Spleen (tissue), 11 donors: ENCODE measurements at regions not wholly inside any gene's neighbourhood (a gene's known extent, or its start where the extent isn't known, plus 50 kb on each side); places are given as distances from the start of the nearest gene placed in this dataset.

Experiments used
- DNase-seq: peaks from one replicate; pipeline ENCODE4 v3.0.0-alpha.2; 2020
- H3K27ac ChIP-seq, 8 donors: fragments of 200-600 bp; sonication (generic) in 7 of 8; 1 replicate in 4 of 8; 2 replicates in 4 of 8; pipeline versions ENCODE4 v1.5.0 to v1.8.0; 2016 to 2021; ENCODE audit warnings: inconsistent platforms in 4 of 8, mild to moderate bottlenecking in 4 of 8, moderate library complexity in 1 of 8
- H3K27me3 ChIP-seq, 7 donors: fragments of 200-600 bp; sonication (generic) in 6 of 7; replicated peaks in 1 of 7; 1 replicate in 4 of 7; 2 replicates in 3 of 7; pipeline versions ENCODE4 v1.5.0 to v1.8.0; 2016 to 2021; ENCODE audit warnings: inconsistent platforms in 3 of 7, mild to moderate bottlenecking in 1 of 7
- H3K36me3 ChIP-seq, 6 donors: fragments of 200-600 bp; sonication (generic) in 5 of 6; 1 replicate in 4 of 6; 2 replicates in 2 of 6; pipeline versions ENCODE4 v1.5.0 to v1.8.0; 2016 to 2021; ENCODE audit warnings: inconsistent platforms in 2 of 6
- H3K4me1 ChIP-seq, 6 donors: fragments of 200-600 bp; sonication (generic) in 5 of 6; 1 replicate in 3 of 6; 2 replicates in 3 of 6; pipeline versions ENCODE4 v1.5.0 to v1.8.0; 2016 to 2021; ENCODE audit warnings: inconsistent platforms in 3 of 6
- H3K4me3 ChIP-seq, 8 donors: fragments of 200-600 bp; sonication (generic) in 7 of 8; 1 replicate in 4 of 8; 2 replicates in 4 of 8; pipeline versions ENCODE4 v1.5.0 to v1.8.0; 2016 to 2021; ENCODE audit warnings: inconsistent platforms in 4 of 8, mild to moderate bottlenecking in 4 of 8, moderate library complexity in 2 of 8
- H3K9me3 ChIP-seq, 8 donors: fragments of 200-600 bp; sonication (generic) in 7 of 8; 1 replicate in 4 of 8; 2 replicates in 4 of 8; pipeline versions ENCODE4 v1.5.0 to v1.8.0; 2016 to 2021; ENCODE audit warnings: inconsistent platforms in 4 of 8
- POLR2A ChIP-seq, 3 donors: fragments of 450-650 bp; IDR thresholded peaks; one replicate each; pipeline ENCODE4 v1.5.1; 2017; ENCODE audit warnings: antibody characterized with exemption in 3 of 3, mild to moderate bottlenecking in 1 of 3
- POLR2AphosphoS5 ChIP-seq, 3 donors: sonication (generic); formaldehyde crosslinking; IDR thresholded peaks; one replicate each; pipeline ENCODE4 v1.5.1; 2017; ENCODE audit warnings: antibody characterized with exemption in 3 of 3
- WGBS, 5 donors: extraction: QIAGEN DNeasy Blood & Tissue Kit in 3 of 5; methylation state at CpG; one replicate each; pipeline versions ENCODE4 v1.1.5 to v1.1.7; 2013 to 2018; 5-methylcytosine and 5-hydroxymethylcytosine counted together
- intact Hi-C: fragments of 100-400 bp; cut with DNase I; formaldehyde crosslinking; loops from one replicate; pipeline ENCODE4 v1.15.0; 2023; ENCODE audit warnings: low total_unique reads
- TF ChIP-seq, protein P1 (sequence below), 11 experiments: fragments of 200-600 bp in 7 of 11; fragments of 450-650 bp in 4 of 11; sonication (generic) in 4 of 11; IDR thresholded peaks in 8 of 11; conservative IDR thresholded peaks in 3 of 11; 1 replicate in 7 of 11; 2 replicates in 4 of 11; pipeline versions ENCODE4 v1.4.0 to v1.8.0; 2016 to 2021; ENCODE audit warnings: antibody characterized with exemption in 11 of 11, inconsistent platforms in 4 of 11, mild to moderate bottlenecking in 1 of 11
- donor health status: healthy with polysubstance abuse.
- donor health status: DM: no; HTN: no; CAD: no; lungs with moderate emphysema.
- donor health status: DM: no; HTN: no; CAD: no.
- donor health status: Bipolar disorder and iron deficiency.
- donor health status: healthy.
- donor health status: DM: no; HTN: no; CAD: no.
- donor health status: DM: yes; HTN: yes; CAD: no.

DNA sequence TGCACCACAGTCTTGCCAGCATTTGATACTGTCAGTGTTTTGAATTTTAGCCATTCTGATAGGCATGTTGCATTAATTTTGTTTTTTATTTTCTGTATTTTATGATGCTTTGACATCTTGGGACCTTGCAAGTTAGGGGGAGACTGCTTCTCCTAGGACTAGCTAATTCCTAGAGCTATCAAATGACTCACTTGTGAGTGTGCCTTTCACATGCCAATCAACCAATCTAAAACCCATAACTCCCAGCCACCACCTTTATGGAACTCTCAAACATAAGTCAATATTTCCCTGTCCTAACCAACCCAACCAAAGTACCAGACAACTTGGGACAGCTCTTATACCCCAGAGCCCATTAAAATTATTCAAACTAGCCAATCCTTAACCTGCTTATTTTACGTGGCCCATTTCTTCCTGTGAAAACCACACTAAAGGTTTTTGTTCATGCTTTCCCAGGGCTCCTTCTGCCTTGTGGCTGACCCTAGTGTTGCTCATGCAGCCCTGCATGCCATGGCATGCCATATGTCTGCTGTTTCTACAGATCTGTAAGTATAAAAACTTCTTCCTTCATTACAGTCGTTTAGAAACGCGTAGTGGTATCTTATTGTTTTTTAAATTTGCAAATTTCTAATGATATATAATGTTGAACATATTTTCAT is 230.1 kb downstream of the GPD2 start:
- no peak overlapping the region for H3K4me3 ChIP-seq
- WGBS, 5 donors = 83 to 91% (median 87%) methylated on average over 4 of the region's 4 CpGs
- H3K27ac ChIP-seq = no peak overlapping the region
- H3K4me1 ChIP-seq = no peaks in the 10 kb centered on the region
- peaks cover 0 to 11% (median 8%) of the 10 kb centered on the region in 8 donors for H3K9me3 ChIP-seq
- H3K27me3 ChIP-seq = no peaks in the 10 kb centered on the region
- H3K36me3 ChIP-seq = no peaks in the 10 kb centered on the region
- intact Hi-C loops = no loop called here
- DNase-seq = no peak
- TF ChIP-seq, protein P1, sequence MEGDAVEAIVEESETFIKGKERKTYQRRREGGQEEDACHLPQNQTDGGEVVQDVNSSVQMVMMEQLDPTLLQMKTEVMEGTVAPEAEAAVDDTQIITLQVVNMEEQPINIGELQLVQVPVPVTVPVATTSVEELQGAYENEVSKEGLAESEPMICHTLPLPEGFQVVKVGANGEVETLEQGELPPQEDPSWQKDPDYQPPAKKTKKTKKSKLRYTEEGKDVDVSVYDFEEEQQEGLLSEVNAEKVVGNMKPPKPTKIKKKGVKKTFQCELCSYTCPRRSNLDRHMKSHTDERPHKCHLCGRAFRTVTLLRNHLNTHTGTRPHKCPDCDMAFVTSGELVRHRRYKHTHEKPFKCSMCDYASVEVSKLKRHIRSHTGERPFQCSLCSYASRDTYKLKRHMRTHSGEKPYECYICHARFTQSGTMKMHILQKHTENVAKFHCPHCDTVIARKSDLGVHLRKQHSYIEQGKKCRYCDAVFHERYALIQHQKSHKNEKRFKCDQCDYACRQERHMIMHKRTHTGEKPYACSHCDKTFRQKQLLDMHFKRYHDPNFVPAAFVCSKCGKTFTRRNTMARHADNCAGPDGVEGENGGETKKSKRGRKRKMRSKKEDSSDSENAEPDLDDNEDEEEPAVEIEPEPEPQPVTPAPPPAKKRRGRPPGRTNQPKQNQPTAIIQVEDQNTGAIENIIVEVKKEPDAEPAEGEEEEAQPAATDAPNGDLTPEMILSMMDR (IDR thresholded peaks at IDR 0.05 in 8 of 11, conservative IDR thresholded peaks at IDR 0.05 in 3 of 11) = no peak
- TF ChIP-seq POLR2AphosphoS5 (IDR thresholded peaks at IDR 0.05) = no peak
- no peak for TF ChIP-seq POLR2A (IDR thresholded peaks at IDR 0.05)

DNA sequence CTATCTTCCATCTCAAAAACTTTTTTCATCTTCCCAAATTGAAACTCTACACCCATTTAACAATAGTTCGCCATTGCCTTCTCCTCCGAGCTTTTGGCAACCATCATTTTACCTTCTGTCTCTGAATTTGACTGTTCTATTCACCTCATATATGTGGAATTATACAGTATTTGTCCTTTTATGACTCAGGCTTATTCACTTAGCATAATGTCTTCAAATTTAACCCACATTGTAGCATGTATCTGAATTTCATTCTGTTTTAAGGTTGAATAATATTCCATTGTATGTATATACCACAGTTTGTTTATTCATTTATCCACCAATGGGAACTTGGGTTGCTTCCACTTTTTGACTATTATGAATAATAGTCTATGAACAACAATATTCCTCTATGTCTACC is 233.9 kb downstream of the GPD2 start:
- intact Hi-C loops = no loop called here
- H3K4me1 ChIP-seq = no peaks in the 10 kb centered on the region
- TF ChIP-seq, protein P1 (IDR thresholded peaks at IDR 0.05 in 8 of 11, conservative IDR thresholded peaks at IDR 0.05 in 3 of 11) = no peak
- TF ChIP-seq POLR2A (IDR thresholded peaks at IDR 0.05) (no peak), POLR2AphosphoS5 (IDR thresholded peaks at IDR 0.05) (no peak)
- no peaks in the 10 kb centered on the region for H3K27me3 ChIP-seq
- no peaks in the 10 kb centered on the region for H3K36me3 ChIP-seq
- no peak overlapping the region for H3K27ac ChIP-seq
- peaks cover 0 to 11% (median 8%) of the 10 kb centered on the region in 8 donors for H3K9me3 ChIP-seq
- WGBS, 5 donors = 90 to 96% (median 93%) methylated on average over 2 of the region's 2 CpGs
- no peak for DNase-seq
- H3K4me3 ChIP-seq = no peak overlapping the region

DNA sequence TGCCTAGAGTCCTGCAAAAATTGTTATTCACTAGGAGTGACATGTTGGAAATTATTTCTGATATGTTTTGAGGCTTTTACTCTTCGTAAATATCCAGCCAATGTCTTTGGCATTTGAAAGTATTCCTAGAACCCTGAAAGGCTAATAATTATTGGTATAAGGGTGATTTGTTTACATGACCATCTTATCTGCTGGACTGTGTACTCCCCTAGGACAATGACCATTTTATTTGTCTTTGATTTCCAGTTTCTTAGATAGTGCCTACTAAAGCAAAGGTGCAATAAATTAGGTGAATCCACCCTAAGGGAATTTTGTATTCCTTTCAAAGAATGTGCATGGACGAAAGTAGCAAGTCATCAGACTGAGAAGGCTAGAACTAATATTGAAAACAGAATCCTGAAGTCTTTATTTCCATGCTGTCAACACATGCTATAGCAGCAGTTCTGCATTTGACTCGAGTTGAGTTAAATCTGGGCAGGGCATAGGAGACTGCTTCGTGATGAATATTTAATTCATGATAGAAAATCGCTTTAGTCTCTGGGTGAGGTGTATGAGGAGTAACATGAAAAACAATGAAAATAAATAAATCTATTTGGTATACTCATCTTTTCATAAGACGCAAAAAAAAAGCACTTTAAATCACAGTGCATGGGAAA is 235.7 kb downstream of the GPD2 start:
- H3K9me3 ChIP-seq = peaks cover 0 to 11% (median 8%) of the 10 kb centered on the region in 8 donors
- no peak overlapping the region for H3K4me3 ChIP-seq
- TF ChIP-seq POLR2AphosphoS5 (IDR thresholded peaks at IDR 0.05) (no peak), POLR2A (IDR thresholded peaks at IDR 0.05) (no peak)
- TF ChIP-seq, protein P1 (IDR thresholded peaks at IDR 0.05 in 8 of 11, conservative IDR thresholded peaks at IDR 0.05 in 3 of 11) = no peak
- H3K27me3 ChIP-seq = no peaks in the 10 kb centered on the region
- DNase-seq = no peak
- intact Hi-C loops = no loop called here
- no peaks in the 10 kb centered on the region for H3K36me3 ChIP-seq
- no peaks in the 10 kb centered on the region for H3K4me1 ChIP-seq
- 61 to 78% (median 67%) methylated on average over 6 of the region's 6 CpGs for WGBS, 5 donors
- H3K27ac ChIP-seq = no peak overlapping the region

DNA sequence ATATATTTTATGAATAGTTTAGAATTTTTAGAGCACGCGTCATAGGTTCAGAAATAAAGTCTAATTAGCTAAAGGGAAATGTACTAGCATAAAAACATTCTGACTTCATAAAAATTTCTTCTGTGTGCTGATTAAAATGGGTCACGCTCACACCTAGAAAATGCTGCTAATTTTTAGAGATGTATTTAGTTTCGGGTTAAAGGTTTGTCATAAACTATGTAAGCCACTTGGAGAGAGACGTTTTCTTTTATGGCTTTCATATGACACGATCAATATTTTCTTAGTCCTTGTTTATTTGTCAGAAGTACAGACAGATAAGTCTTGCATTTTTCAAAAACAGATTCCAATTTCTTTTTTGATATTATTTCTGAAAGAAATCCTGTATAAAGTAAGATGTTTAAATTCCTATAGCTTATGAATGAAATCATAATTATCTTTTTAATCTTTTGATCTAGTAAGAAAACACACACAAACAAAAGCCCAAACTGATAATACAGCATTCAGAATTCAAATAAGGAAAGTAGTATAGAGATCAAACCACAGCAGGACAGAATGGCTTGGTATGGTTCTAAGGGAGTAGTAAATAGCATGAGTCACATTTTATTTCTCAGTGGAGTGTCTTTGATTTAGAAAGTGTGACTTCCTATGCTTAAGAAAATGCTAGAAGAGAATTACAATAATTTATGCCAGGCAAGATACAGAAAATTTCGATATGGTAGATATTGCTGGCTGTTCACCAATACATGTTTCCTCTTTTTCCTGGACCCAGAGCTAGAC is 236.6 kb downstream of the GPD2 start:
- Histone ChIP-seq H3K9me3 (peaks cover 0 to 10% (median 8%) of the 10 kb centered on the region in 8 donors), H3K27ac (no peak overlapping the region), H3K4me3 (no peak overlapping the region), H3K27me3 (no peaks in the 10 kb centered on the region), H3K36me3 (no peaks in the 10 kb centered on the region), H3K4me1 (no peaks in the 10 kb centered on the region)
- TF ChIP-seq POLR2A (IDR thresholded peaks at IDR 0.05) (no peak), POLR2AphosphoS5 (IDR thresholded peaks at IDR 0.05) (no peak)
- TF ChIP-seq, protein P1 (IDR thresholded peaks at IDR 0.05 in 8 of 11, conservative IDR thresholded peaks at IDR 0.05 in 3 of 11) = no peak
- no peak for DNase-seq
- intact Hi-C loops = no loop called here
- 81 to 90% (median 85%) methylated on average over 7 of the region's 7 CpGs for WGBS, 5 donors
